Nephron progenitor cell (in vitro differentiated cells): ENCODE measurements at regions not wholly inside any gene's neighbourhood (a gene's known extent, or its start where the extent isn't known, plus 50 kb on each side); places are given as distances from the start of the nearest gene placed in this dataset.

Experiments used
- DNase-seq: peaks from one replicate; pipeline ENCODE4 v3.0.0; 2021
- H3K27ac Mint-ChIP-seq: 2 replicates; pipeline ENCODE4 v1.8.0; 2021; ENCODE audit warnings: mild to moderate bottlenecking, moderate library complexity, mixed read lengths
- H3K27me3 Mint-ChIP-seq: 2 replicates; pipeline ENCODE4 v1.8.0; 2021; ENCODE audit warnings: mild to moderate bottlenecking, low read depth, mixed read lengths; ENCODE audit not compliant: poor library complexity
- H3K36me3 Mint-ChIP-seq: 2 replicates; pipeline ENCODE4 v1.8.0; 2021; ENCODE audit warnings: low read depth, mixed read lengths
- H3K4me1 Mint-ChIP-seq: 2 replicates; pipeline ENCODE4 v1.8.0; 2021; ENCODE audit warnings: mixed read lengths
- H3K4me3 Mint-ChIP-seq: 2 replicates; pipeline ENCODE4 v1.8.0; 2021; ENCODE audit warnings: mild to moderate bottlenecking, moderate library complexity, mixed read lengths
- H3K9me3 Mint-ChIP-seq: 2 replicates; pipeline ENCODE4 v1.8.0; 2021; ENCODE audit warnings: mild to moderate bottlenecking, moderate library complexity, mixed read lengths
- TF ChIP-seq, protein P1 (sequence below): fragments of 200-600 bp; sonication (generic); IDR thresholded peaks from 2 replicates; pipeline ENCODE4 v1.5.0; 2021; ENCODE audit warnings: antibody characterized with exemption

DNA sequence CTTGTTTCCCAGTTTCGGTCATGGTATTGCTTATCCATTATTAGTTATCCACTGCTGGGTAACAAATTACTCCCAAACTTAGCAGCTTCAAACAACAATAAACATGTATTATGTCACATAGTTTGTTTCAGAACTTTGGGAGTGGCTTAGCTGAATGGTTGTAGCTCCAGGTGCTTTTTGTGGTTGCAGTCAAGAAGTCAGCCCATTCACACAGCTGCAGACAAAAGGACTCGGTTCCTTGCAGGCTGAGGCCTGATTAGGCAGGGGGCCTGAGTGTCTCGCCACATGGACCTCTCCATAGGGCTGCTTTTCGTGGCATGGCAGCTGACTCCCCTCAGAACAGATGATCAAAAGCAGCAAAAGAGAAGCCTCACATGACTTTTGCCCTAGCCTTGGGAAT is 58.2 kb upstream of the ITGA4 start:
- H3K4me1 Mint-ChIP-seq = peaks cover 21% of the 10 kb centered on the region
- H3K27ac Mint-ChIP-seq = no peak overlapping the region
- no peak overlapping the region for H3K4me3 Mint-ChIP-seq
- no peak for DNase-seq
- H3K9me3 Mint-ChIP-seq = no peaks in the 10 kb centered on the region
- TF ChIP-seq, protein P1, sequence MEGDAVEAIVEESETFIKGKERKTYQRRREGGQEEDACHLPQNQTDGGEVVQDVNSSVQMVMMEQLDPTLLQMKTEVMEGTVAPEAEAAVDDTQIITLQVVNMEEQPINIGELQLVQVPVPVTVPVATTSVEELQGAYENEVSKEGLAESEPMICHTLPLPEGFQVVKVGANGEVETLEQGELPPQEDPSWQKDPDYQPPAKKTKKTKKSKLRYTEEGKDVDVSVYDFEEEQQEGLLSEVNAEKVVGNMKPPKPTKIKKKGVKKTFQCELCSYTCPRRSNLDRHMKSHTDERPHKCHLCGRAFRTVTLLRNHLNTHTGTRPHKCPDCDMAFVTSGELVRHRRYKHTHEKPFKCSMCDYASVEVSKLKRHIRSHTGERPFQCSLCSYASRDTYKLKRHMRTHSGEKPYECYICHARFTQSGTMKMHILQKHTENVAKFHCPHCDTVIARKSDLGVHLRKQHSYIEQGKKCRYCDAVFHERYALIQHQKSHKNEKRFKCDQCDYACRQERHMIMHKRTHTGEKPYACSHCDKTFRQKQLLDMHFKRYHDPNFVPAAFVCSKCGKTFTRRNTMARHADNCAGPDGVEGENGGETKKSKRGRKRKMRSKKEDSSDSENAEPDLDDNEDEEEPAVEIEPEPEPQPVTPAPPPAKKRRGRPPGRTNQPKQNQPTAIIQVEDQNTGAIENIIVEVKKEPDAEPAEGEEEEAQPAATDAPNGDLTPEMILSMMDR = no peak
- H3K27me3 Mint-ChIP-seq = peaks cover 3% of the 10 kb centered on the region
- no peaks in the 10 kb centered on the region for H3K36me3 Mint-ChIP-seq

DNA sequence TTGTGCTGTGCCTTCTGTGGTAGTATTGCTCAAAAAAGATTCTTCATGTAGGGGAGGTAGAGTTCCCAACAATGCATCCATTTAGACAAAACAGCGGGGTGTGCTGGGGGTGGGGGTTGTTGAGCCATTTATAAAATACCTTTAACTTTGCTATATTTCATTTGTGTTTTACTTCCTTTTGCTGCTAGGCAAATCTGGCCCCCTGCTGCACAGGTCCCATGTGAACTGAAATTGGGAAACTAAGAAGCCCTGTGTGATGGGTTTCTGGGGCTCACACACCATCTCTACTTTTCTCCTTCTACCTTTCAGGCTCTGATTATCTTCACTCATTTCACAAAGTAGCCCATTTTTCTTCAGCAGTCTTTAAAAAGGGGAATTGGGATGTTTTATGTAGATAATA is 52.7 kb upstream of the ITGA4 start:
- Mint-ChIP-seq H3K27ac (no peak overlapping the region), H3K9me3 (no peaks in the 10 kb centered on the region), H3K36me3 (no peaks in the 10 kb centered on the region), H3K27me3 (peaks cover 7% of the 10 kb centered on the region), H3K4me1 (no peaks in the 10 kb centered on the region), H3K4me3 (no peak overlapping the region)
- no peak for DNase-seq
- TF ChIP-seq, protein P1 = no peak

DNA sequence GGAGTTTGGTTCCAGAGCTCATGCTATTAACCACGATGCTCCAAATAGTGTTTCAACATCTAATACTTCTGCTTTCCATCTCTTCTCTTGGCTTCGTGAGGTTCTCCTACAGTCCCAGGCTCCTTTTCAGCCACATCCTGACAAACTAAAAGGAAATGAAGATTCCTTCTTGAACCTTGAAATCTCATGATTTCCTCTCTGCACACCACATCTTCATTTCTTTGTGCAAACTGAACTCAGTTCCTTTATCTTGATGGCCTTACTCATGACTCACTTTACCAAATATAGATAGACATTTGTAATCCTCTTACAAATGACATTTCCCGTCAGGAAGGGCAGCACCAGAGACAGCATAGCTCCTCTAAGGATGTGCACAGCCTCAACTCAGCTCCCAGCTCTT is 50.0 kb upstream of the ITGA4 start:
- no peak for DNase-seq
- Mint-ChIP-seq H3K27me3 (peaks cover 4% of the 10 kb centered on the region), H3K4me3 (no peak overlapping the region), H3K27ac (no peak overlapping the region), H3K4me1 (peaks cover 11% of the 10 kb centered on the region), H3K36me3 (no peaks in the 10 kb centered on the region), H3K9me3 (no peaks in the 10 kb centered on the region)
- TF ChIP-seq, protein P1 = no peak
